ENCODE measurements at regions not wholly inside any gene's neighbourhood (a gene's known extent, or its start where the extent isn't known, plus 50 kb on each side); places are given as distances from the start of the nearest gene placed in this dataset.
"Not testable (repeated sequence)": the region's sequence is repeated elsewhere in the genome, so short reads cannot be mapped to it uniquely, and the experiment has no call there.

DNA sequence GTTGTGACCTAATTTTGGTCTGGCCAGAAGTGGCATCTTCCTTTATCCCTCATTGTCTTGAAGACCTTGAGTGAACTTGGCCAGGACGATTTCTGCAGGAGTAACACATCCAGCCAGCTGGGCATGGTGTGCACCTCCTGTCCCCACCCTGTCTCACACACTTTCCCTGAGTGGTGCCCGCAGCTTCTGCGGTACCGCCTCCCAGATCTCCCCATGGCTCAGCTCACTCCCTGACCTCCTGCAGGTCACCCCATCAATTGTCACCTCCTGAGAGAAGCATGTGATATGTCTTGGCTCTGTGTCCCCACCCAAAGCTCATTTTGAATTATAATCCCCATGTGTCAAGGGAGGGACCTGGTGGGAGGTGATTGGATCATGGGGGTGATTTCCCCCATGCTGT is 50.2 kb upstream of the TP53I11 start:
- no peak for DNase-seq (ENCODE audit: low read depth in 1 of 2, low spot score in 1 of 2)

- no peak for DNase-seq (ENCODE audit: low read depth in 1 of 2, low spot score in 1 of 2)
Measured at GRCh38 chr11:45001466-45002165, 50.9 kb upstream of the TP53I11 start.

GRCh38 chr11:45005106-45005505 is 54.4 kb upstream of the TP53I11 start:
- DNase-seq (ENCODE audit: low read depth in 1 of 2, low spot score in 1 of 2), result no peak

DNA sequence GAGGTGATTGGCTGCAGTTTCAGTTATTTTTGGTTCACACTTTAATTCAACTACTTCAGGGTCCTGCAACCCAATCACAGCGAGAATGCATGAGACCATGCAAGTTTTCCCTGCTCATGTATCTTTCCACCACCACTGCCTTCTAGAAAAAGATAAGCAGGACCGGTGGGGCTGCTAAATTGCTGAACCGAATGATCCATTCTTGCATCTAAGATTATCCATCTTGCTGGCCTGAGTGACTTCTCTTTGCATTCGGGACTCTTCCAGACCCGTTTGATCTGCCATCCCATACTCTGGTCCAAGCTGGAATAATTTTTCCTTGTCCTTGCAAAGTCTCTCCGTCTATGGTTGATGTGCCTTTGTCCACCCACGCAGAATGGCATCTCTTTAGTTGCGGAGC is 56.3 kb upstream of the TP53I11 start:
- no peak for DNase-seq (ENCODE audit: low read depth in 1 of 2, low spot score in 1 of 2)

GRCh38 chr11:45015983-45016382 is 65.3 kb upstream of the TP53I11 start:
- DNase-seq (ENCODE audit: low read depth in 1 of 2, low spot score in 1 of 2), result not testable (repeated sequence)

DNA sequence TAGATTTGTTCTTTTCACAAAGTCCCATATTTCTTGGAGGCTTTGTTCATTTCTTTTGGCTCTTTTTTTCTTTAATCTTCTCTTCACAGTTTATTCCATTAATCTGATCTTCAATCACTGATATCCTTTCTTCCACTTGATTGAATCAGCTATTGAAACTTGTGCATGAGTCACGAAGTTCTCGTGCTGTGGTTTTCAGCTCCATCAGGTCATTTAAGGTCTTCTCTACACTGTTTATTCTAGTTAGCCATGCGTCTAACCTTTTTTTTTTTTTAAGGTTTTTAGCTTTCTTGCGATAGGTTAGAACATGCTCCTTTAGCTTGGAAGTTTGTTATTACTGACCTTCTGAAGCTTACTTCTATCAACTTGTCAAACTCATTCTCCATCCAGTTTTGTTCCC is 65.8 kb upstream of the TP53I11 start:
- DNase-seq (ENCODE audit: low read depth in 1 of 2, low spot score in 1 of 2), result not testable (repeated sequence)

DNA sequence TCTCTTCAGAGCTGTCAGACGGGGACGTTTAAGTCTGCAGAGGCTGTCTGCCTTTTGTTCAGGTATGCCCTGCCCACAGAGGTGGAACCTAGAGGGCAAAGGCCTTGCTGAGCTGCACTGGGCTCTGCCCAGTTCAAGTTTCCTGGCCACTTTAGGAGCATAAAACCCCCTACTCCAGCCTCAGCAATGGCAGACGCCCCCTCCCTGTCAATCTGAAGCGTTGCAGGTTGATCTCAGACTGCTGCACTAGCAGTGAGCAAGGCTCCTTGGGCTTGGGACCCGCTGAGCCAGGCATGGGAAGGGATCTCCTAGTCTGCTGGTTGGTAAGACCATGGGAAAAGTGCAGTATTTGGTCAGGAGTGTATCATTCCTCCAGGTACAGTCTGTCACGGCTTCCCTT is 66.6 kb upstream of the TP53I11 start:
- DNase-seq (ENCODE audit: low read depth in 1 of 2, low spot score in 1 of 2), result no peak

DNA sequence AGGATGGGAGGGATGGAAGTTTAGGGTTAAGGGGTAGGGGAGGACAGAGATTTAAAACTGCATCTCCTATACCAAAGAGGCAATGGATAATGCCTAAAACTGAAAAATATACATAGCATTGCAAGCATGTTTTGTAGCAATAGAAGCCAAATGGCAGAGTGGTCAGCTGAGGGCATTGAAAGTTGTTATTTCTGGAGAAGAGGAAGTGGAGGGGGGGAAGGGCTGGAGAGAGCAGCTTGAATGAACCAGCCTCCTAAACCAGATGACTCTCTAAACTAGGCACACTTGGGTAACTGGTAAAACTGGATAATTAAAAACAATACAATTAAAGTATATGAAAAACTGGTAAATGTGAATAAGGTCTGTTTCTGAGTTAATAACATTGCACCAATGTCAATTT is 70.3 kb upstream of the TP53I11 start:
- DNase-seq (ENCODE audit: low read depth in 1 of 2, low spot score in 1 of 2), result no peak

- DNase-seq (ENCODE audit: low read depth in 1 of 2, low spot score in 1 of 2), result no peak
Measured at GRCh38 chr11:45021692-45022141, 71.0 kb upstream of the TP53I11 start.

- DNase-seq (ENCODE audit: low read depth in 1 of 2, low spot score in 1 of 2), result no peak
Measured at GRCh38 chr11:45022294-45023064, 71.8 kb upstream of the TP53I11 start.

GRCh38 chr11:45023065-45023365 is 72.3 kb upstream of the TP53I11 start:
- no peak for DNase-seq (ENCODE audit: low read depth in 1 of 2, low spot score in 1 of 2)

GRCh38 chr11:45024316-45024715 is 73.6 kb upstream of the TP53I11 start:
- DNase-seq (ENCODE audit: low read depth in 1 of 2, low spot score in 1 of 2), result no peak

DNA sequence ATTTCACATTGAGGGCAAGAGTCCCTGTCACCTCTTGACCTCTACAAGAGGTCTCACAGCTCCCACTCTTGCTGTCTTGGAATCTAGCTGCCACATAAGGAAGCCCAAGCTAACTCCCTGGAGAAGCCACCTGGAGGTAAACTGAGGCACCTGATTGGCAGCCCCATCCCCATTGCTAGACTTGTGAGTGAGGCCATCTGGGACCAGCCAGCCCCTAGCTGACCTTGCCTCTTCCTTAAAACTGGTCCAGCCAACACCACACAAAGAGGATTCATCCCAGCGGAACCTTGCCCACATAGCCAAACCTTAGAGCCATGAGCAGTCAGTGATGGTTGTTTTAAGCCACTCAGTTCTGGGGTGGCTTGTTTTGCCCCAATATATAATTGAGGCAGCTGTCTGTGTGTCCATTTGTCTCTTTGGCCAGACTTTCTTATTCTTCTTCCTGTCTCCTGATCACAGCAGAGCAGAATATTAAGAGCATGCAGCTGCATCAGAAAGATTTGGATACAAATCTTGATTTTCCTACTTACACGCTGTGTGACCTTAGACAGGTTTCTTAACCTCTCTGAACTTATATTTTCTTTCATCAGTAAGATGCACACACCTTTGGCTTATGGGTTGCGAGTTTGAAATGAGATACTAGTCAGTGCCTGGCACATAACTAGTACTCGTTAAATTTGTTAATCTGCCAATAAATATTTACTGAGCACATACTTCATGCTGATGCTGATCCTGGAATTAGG is 74.3 kb upstream of the TP53I11 start:
- no peak for DNase-seq (ENCODE audit: low read depth in 1 of 2, low spot score in 1 of 2)

DNA sequence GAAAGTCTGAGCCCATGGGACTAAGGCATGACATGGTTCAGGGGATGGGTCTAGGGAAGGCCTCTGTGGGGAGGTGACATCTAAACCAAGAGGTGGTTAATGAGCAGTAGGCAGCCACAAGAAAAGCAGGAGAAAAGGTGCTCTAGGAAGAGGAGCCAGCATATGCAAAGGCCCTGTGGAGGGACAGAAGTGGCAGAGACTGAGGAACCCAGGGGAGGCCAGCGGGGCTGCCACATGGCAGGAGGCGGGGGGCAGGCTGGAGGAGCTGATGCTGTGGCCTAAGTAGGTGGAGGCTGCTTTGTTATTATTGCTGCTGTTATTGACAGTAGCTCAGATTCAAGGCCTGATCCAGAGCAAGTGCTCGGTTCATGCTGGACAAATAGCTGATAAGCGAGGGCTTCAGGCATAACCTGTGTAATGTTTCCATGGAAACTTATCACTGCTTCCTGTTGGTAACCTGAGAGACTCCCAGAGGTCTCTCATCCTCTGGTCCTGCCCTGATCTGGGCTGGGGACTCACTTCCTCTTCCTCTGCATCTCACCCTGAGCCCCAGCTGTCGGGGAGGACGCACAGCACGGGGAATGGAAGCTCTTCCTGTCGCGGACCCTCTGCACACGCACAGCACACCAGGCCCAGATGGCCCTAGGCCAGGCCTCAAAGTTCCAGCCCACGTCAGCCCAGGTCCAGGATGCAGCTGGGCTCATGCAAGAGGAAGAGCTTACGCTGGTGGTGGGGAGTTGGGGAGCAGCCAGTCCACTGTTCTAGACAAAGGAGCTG is 75.2 kb upstream of the TP53I11 start:
- no peak for DNase-seq (ENCODE audit: low read depth in 1 of 2, low spot score in 1 of 2)

- DNase-seq (ENCODE audit: low read depth in 1 of 2, low spot score in 1 of 2), result no peak
Measured at GRCh38 chr11:45026835-45027234, 76.2 kb upstream of the TP53I11 start.

DNA sequence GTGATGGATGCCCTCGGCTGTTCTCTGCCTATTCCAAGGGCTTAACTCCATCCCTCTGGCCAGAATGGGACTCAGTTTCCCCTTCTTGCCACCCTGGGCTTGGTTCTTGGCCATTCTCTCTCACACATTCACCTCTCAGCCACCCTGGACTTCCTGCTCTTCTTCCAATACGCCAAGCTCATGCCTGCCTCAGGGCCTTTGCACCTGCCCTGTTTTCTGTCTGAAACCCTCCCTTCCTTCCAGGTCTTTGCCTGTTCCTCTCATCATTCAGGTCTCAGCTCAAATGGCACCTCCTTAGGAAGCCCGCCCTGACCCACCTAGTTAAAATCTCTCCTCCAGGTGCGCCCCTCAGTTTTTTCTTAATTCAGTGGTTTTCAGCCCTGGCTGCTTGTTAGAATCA is 76.6 kb upstream of the TP53I11 start:
- no peak for DNase-seq (ENCODE audit: low read depth in 1 of 2, low spot score in 1 of 2)

DNA sequence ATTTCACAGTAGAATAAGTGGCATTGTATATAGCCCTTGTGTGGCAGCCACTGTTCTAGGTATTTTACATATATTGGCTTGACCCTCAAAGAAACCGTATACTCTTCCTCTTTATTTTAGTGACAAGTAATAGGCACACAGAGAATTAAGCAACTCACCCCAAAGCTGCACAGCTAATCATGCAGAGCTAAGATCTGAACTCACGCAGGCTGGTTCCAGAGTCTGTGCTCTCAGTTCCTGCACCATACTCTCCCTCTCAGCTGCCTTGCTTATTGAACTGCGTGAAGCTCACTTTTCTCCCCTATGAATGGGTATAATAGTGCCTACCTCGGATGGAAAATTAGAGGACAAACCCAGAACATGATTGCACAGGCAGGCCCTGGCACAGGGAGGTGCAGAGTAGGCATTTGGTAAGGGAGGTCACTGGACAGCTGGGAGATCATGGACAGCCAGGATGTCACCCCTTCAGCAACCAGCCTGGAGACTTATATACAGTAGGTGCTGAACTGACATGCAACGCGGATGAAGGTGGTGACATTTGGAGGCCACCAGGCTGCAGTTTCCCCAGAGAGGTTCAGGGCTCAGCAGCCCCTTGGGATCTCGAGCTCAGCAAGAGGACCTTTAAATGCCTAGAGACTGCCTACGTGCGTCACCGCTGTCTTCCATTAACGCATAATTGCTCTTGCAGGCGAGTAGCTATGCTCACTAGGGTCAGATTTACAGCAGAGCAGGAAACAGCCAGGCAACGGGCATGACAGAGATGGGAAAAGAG is 78.4 kb upstream of the TP53I11 start:
- no peak for DNase-seq (ENCODE audit: low read depth in 1 of 2, low spot score in 1 of 2)

- no peak for DNase-seq (ENCODE audit: low read depth in 1 of 2, low spot score in 1 of 2)
Measured at GRCh38 chr11:45030778-45031177, 80.1 kb upstream of the TP53I11 start.

DNA sequence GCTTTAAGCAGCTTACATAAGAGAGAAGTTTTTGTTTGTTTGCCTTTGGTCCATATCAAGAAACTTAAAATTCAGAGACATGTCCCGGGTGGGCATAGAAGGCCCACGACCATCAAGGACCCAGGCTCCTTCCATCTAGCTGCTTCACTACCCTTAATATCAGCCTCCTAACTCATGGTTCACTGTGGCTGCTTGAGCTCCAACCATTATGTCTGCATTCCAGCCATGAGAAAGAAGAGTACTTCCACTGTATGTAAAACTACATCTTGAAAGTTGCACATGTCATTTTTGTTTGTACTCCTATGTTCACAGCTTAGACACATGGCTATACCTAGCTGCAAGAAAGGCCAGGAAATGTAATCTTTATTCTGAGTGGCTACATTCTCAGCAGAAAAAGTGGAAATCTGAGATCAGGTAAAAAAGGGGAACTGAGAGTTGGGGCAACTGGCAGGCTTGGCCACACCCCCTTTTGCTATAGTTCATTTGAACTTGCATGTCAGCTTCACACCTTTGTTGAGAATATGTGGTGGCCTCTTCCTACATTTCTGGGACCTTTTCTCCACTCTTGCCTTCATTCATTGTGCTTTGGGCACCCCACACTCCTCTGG is 81.3 kb upstream of the TP53I11 start:
- no peak for DNase-seq (ENCODE audit: low read depth in 1 of 2, low spot score in 1 of 2)

GRCh38 chr11:45035413-45035812 is 84.7 kb upstream of the TP53I11 start:
- DNase-seq (ENCODE audit: low read depth in 1 of 2, low spot score in 1 of 2), result no peak

Measured in activated T-helper 1 cell treated with anti-CD3 and anti-CD28 coated beads, Interleukin-2, amount 50 U/mL, for 16 hours (primary cell).